A549 (cell line): ENCODE measurements at regions not wholly inside any gene's neighbourhood (a gene's known extent, or its start where the extent isn't known, plus 50 kb on each side); places are given as distances from the start of the nearest gene placed in this dataset.

ENCODE experiments used
- ATAC-seq, 2 experiments: fragments of 200-7000 bp in 1 of 2; fragments of >200 bp in 1 of 2; cut with Nextera tagmentation in 1 of 2; cut with Tn5 transposase in 1 of 2; 3 replicates each; pipeline versions ENCODE4 v1.8.0 to v1.9.1; 2018 to 2020; ENCODE audit warnings: mild to moderate bottlenecking in 1 of 2, moderate library complexity in 1 of 2
- CTCF ChIA-PET: fragments of 300-600 bp; sonication (Branson Sonifier 250); formaldehyde crosslinking; extraction: SDS; loops from one replicate; lab custom pipeline; 2021; ENCODE audit warnings: antibody characterized with exemption, inconsistent platforms; lab: Yijun Ruan, JAX
- POLR2A ChIA-PET: fragments of 350-600 bp; formaldehyde crosslinking; extraction: SDS; loops from one replicate; lab custom pipeline; 2021; ENCODE audit warnings: antibody characterized with exemption, inconsistent platforms; lab: Yijun Ruan, JAX
- DNase-seq, 2 experiments: peaks; one replicate each; pipeline versions ENCODE4 v3.0.0 to v3.0.0-alpha.2; 2011 to 2016; ENCODE audit warnings: low read depth in 1 of 2, low spot score in 1 of 2
- FAIRE-seq: peaks from 2 replicates; lab custom pipeline; 2011; peaks lifted over from hg19 to GRCh38; lab: Jason Lieb, UNC
- H3K27ac ChIP-seq, 2 experiments: fragments of >200 bp; sonication (Bioruptor Twin); formaldehyde crosslinking; 3 replicates each; pipeline ENCODE4 v1.5.1; 2016 to 2017
- H3K4me1 ChIP-seq: fragments of >200 bp; sonication (Bioruptor Twin); formaldehyde crosslinking; 3 replicates; pipeline ENCODE4 v1.6.1; 2016
- H3K4me2 ChIP-seq: fragments of >200 bp; sonication (Bioruptor Twin); formaldehyde crosslinking; 3 replicates; pipeline ENCODE4 v1.6.1; 2016
- H3K4me3 ChIP-seq: fragments of >200 bp; sonication (Bioruptor Twin); formaldehyde crosslinking; 3 replicates; pipeline ENCODE4 v1.5.1; 2016
- H3K9me3 ChIP-seq: fragments of >200 bp; sonication (Bioruptor Twin); formaldehyde crosslinking; 3 replicates; pipeline ENCODE4 v1.6.1; 2016
- CBX8 ChIP-seq: fragments of 200-600 bp; sonication (generic); IDR thresholded peaks from 2 replicates; pipeline ENCODE4 v1.6.1; 2016
- CEBPB ChIP-seq, 2 experiments: fragments of >200 bp in 1 of 2; sonication (Bioruptor Twin) in 1 of 2; formaldehyde crosslinking in 1 of 2; IDR thresholded peaks; 2 replicates each; pipeline ENCODE4 v1.6.1; 2012 to 2016
- CHD2 ChIP-seq: fragments of 150-350 bp; IDR thresholded peaks from 2 replicates; pipeline ENCODE4 v1.6.1; 2014; ENCODE audit warnings: low read length; ENCODE audit not compliant: partially characterized antibody
- EP300 ChIP-seq, 2 experiments: fragments of >200 bp; sonication (Bioruptor Twin); formaldehyde crosslinking; IDR thresholded peaks; 2 replicates in 1 of 2; 3 replicates in 1 of 2; pipeline ENCODE4 v1.6.1; 2016 to 2017
- ESRRA ChIP-seq: fragments of 150-350 bp; IDR thresholded peaks from 2 replicates; pipeline ENCODE4 v1.6.1; 2014; ENCODE audit warnings: mild to moderate bottlenecking, low read length, borderline replicate concordance
- FOXS1 ChIP-seq: fragments of 250-450 bp; sonication (Bioruptor Pico); IDR thresholded peaks from 2 replicates; pipeline ENCODE4 v1.5.0; 2020; ENCODE audit warnings: mild to moderate bottlenecking, moderate library complexity
- GATA3 ChIP-seq: IDR thresholded peaks from 2 replicates; pipeline ENCODE4 v1.6.1; 2012; ENCODE audit warnings: borderline replicate concordance
- HOXA7 ChIP-seq: fragments of 250-450 bp; sonication (Bioruptor Pico); IDR thresholded peaks from 2 replicates; pipeline ENCODE4 v1.5.0; 2020; ENCODE audit warnings: mild to moderate bottlenecking, moderate library complexity
- HOXB13 ChIP-seq: fragments of 250-450 bp; sonication (Bioruptor Pico); IDR thresholded peaks from 2 replicates; pipeline ENCODE4 v1.5.0; 2020; ENCODE audit warnings: low read depth, mild to moderate bottlenecking, moderate library complexity
- JUN ChIP-seq, 2 experiments: fragments of >200 bp; sonication (Bioruptor Twin); formaldehyde crosslinking; IDR thresholded peaks; 2 replicates in 1 of 2; 3 replicates in 1 of 2; pipeline ENCODE4 v1.6.1; 2016 to 2017
- JUNB ChIP-seq: fragments of >200 bp; sonication (Bioruptor Twin); formaldehyde crosslinking; IDR thresholded peaks from 2 replicates; pipeline ENCODE4 v1.6.1; 2016
- MAZ ChIP-seq: fragments of 150-350 bp; IDR thresholded peaks from 2 replicates; pipeline ENCODE4 v1.6.1; 2014; ENCODE audit warnings: antibody characterized with exemption, low read depth, low read length, borderline replicate concordance
- NFE2L2 ChIP-seq: fragments of 150-350 bp; conservative IDR thresholded peaks from 2 replicates; pipeline ENCODE4 v1.6.1; 2014; ENCODE audit warnings: low read length
- NPAS2 ChIP-seq: fragments of 250-450 bp; sonication (Bioruptor Pico); IDR thresholded peaks from 2 replicates; pipeline ENCODE4 v1.8.0; 2022; ENCODE audit warnings: mild to moderate bottlenecking, moderate library complexity, borderline replicate concordance
- RCOR1 ChIP-seq: fragments of 150-350 bp; IDR thresholded peaks from 2 replicates; pipeline ENCODE4 v1.6.1; 2014; ENCODE audit warnings: antibody characterized with exemption, low read length, low read depth
- WGBS: methylation state at CpG from one replicate; pipeline ENCODE4 v1.1.6; 2017; ENCODE audit errors: missing lambda C conversion rate; 5-methylcytosine and 5-hydroxymethylcytosine counted together
- TF ChIP-seq, protein P1 (sequence below): IDR thresholded peaks from 2 replicates; pipeline ENCODE4 v1.6.1; 2012; ENCODE audit warnings: low read depth, borderline replicate concordance
- TF ChIP-seq, protein P2 (sequence below): fragments of 250-450 bp; sonication (Bioruptor Pico); IDR thresholded peaks from 2 replicates; pipeline ENCODE4 v1.5.0; 2021; ENCODE audit warnings: mild to moderate bottlenecking, moderate library complexity, borderline replicate concordance
- TF ChIP-seq, protein P3 (sequence below): fragments of 450-650 bp; IDR thresholded peaks from 2 replicates; pipeline ENCODE4 v1.6.1; 2014; ENCODE audit warnings: antibody characterized with exemption
- TF ChIP-seq, protein P4 (sequence below): fragments of 200-600 bp; sonication (generic); IDR thresholded peaks from 2 replicates; pipeline ENCODE4 v1.6.1; 2016; ENCODE audit warnings: antibody characterized with exemption, mild to moderate bottlenecking, moderate library complexity
- TF ChIP-seq, protein P5 (sequence below): IDR thresholded peaks from 2 replicates; pipeline ENCODE4 v1.6.1; 2012
- TF ChIP-seq, protein P6 (sequence below): fragments of 150-350 bp; IDR thresholded peaks from 2 replicates; pipeline ENCODE4 v1.6.1; 2014; ENCODE audit warnings: low read depth, mild to moderate bottlenecking, low read length

DNA sequence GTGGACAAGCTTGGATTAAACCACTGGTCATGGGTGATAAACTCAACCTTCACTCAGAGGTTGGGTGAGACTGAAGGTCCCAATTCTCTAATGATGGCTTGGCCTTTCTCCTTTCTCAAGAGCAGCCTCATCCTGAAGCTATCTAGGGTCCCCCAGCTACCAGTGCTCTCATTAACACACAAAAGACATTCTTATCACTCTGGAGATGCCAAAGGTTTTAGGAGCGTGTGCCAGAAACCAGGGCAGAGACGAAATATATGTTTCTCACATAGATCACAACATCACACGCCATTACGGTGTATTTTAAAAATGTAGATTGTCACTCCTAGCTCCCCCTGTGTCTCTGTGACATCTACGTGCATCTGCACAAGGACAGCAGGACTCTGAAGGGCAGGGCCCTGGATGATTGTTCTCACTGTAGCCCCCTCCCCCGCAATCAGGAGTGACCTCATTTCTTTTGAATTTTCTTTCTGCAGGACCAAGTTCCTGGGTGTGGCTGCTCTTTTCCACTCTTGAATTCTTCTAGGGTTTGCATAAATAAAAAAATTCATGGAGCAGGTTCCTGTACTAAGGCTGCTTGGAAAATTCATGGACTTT lies 311.3 kb downstream of the GADD45G start:
- CTCF ChIA-PET, result interaction anchor here (1.1 to 2.6 kb wide), 3 partner anchors 15 to 183 kb away, joined by 3 to 7 read pairs (median 3); no protein-coding TSS in a partner anchor
- TF ChIP-seq, protein P1, sequence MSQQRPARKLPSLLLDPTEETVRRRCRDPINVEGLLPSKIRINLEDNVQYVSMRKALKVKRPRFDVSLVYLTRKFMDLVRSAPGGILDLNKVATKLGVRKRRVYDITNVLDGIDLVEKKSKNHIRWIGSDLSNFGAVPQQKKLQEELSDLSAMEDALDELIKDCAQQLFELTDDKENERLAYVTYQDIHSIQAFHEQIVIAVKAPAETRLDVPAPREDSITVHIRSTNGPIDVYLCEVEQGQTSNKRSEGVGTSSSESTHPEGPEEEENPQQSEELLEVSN, result no peak
- TF ChIP-seq CEBPB (IDR thresholded peaks at IDR 0.05) (no peak), JUNB (no peak), ESRRA (no peak), RCOR1 (no peak)
- TF ChIP-seq, all 56 proteins: peak for 0
- WGBS, result 62% methylated on average over 6 of the region's 6 CpGs
- POLR2A ChIA-PET, result no interaction called here
- DNase-seq, result no peak
- no peak for ATAC-seq
- Histone ChIP-seq H3K4me1 (no peaks in the 10 kb centered on the region), H3K4me2 (no peak overlapping the region), H3K9me3 (no peaks in the 10 kb centered on the region), H3K27ac (no peak overlapping the region), H3K4me3 (no peak overlapping the region)
- no peak for FAIRE-seq

DNA sequence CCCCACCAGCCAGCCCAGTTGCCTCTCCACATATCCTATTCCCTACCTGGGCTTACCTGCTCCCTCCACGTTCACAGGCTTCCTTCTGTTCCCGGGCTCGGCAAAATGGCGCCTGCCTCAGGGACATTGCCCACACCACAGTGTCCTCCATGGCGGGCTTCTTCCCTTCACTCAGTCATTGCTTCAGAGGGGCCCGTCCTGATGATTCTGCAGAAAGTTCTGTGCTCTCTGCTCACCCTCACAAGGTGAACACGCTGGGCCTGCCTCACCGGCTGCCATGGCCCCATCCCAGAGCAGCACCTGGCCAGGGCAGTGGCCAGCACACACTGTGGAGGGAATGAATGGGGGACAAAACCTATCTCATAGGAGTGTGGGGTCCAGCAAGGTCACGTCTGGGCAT lies 313.0 kb downstream of the GADD45G start:
- CTCF ChIA-PET, result interaction anchor here (1.3 kb wide), 1 partner anchor 315 kb away, joined by 5 read pairs; no protein-coding TSS in a partner anchor
- no peaks in the 10 kb centered on the region for H3K4me1 ChIP-seq
- no peak for ATAC-seq
- no peak for DNase-seq
- H3K4me2 ChIP-seq, result no peak overlapping the region
- H3K4me3 ChIP-seq, result no peak overlapping the region
- TF ChIP-seq CBX8 (no peak), HOXA7 (CRISPR knock-in tag) (no peak), NFE2L2 (no peak), JUN (IDR thresholded peaks at IDR 0.05) (no peak), GATA3 (no peak), RCOR1 (no peak), HOXB13 (CRISPR knock-in tag) (no peak), MAZ (no peak), NPAS2 (CRISPR knock-in tag) (no peak), CHD2 (no peak), ESRRA (no peak), FOXS1 (CRISPR knock-in tag) (no peak), EP300 (IDR thresholded peaks at IDR 0.05) (no peak)
- TF ChIP-seq, protein P2, sequence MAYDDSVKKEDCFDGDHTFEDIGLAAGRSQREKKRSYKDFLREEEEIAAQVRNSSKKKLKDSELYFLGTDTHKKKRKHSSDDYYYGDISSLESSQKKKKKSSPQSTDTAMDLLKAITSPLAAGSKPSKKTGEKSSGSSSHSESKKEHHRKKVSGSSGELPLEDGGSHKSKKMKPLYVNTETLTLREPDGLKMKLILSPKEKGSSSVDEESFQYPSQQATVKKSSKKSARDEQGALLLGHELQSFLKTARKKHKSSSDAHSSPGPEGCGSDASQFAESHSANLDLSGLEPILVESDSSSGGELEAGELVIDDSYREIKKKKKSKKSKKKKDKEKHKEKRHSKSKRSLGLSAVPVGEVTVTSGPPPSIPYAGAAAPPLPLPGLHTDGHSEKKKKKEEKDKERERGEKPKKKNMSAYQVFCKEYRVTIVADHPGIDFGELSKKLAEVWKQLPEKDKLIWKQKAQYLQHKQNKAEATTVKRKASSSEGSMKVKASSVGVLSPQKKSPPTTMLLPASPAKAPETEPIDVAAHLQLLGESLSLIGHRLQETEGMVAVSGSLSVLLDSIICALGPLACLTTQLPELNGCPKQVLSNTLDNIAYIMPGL, result no peak
- TF ChIP-seq, protein P3, sequence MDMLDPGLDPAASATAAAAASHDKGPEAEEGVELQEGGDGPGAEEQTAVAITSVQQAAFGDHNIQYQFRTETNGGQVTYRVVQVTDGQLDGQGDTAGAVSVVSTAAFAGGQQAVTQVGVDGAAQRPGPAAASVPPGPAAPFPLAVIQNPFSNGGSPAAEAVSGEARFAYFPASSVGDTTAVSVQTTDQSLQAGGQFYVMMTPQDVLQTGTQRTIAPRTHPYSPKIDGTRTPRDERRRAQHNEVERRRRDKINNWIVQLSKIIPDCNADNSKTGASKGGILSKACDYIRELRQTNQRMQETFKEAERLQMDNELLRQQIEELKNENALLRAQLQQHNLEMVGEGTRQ, result no peak
- TF ChIP-seq, protein P4, sequence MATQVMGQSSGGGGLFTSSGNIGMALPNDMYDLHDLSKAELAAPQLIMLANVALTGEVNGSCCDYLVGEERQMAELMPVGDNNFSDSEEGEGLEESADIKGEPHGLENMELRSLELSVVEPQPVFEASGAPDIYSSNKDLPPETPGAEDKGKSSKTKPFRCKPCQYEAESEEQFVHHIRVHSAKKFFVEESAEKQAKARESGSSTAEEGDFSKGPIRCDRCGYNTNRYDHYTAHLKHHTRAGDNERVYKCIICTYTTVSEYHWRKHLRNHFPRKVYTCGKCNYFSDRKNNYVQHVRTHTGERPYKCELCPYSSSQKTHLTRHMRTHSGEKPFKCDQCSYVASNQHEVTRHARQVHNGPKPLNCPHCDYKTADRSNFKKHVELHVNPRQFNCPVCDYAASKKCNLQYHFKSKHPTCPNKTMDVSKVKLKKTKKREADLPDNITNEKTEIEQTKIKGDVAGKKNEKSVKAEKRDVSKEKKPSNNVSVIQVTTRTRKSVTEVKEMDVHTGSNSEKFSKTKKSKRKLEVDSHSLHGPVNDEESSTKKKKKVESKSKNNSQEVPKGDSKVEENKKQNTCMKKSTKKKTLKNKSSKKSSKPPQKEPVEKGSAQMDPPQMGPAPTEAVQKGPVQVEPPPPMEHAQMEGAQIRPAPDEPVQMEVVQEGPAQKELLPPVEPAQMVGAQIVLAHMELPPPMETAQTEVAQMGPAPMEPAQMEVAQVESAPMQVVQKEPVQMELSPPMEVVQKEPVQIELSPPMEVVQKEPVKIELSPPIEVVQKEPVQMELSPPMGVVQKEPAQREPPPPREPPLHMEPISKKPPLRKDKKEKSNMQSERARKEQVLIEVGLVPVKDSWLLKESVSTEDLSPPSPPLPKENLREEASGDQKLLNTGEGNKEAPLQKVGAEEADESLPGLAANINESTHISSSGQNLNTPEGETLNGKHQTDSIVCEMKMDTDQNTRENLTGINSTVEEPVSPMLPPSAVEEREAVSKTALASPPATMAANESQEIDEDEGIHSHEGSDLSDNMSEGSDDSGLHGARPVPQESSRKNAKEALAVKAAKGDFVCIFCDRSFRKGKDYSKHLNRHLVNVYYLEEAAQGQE, result no peak
- TF ChIP-seq, protein P5, sequence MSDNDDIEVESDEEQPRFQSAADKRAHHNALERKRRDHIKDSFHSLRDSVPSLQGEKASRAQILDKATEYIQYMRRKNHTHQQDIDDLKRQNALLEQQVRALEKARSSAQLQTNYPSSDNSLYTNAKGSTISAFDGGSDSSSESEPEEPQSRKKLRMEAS, result no peak
- TF ChIP-seq, protein P6, sequence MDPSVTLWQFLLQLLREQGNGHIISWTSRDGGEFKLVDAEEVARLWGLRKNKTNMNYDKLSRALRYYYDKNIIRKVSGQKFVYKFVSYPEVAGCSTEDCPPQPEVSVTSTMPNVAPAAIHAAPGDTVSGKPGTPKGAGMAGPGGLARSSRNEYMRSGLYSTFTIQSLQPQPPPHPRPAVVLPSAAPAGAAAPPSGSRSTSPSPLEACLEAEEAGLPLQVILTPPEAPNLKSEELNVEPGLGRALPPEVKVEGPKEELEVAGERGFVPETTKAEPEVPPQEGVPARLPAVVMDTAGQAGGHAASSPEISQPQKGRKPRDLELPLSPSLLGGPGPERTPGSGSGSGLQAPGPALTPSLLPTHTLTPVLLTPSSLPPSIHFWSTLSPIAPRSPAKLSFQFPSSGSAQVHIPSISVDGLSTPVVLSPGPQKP, result no peak
- TF ChIP-seq, all 56 proteins: peak for 0
- H3K27ac ChIP-seq, result no peak overlapping the region
- no peak for FAIRE-seq
- no peaks in the 10 kb centered on the region for H3K9me3 ChIP-seq
- POLR2A ChIA-PET, result no interaction called here
- 65% methylated on average over 9 of the region's 9 CpGs for WGBS
